HL-60 (cell line): ENCODE measurements at regions not wholly inside any gene's neighbourhood (a gene's known extent, or its start where the extent isn't known, plus 50 kb on each side); places are given as distances from the start of the nearest gene placed in this dataset.

Source experiments
- CTCF ChIP-seq: IDR thresholded peaks from one replicate; pipeline ENCODE4 v1.5.1; 2011; ENCODE audit warnings: low read length, control low read depth, inconsistent platforms; ENCODE audit not compliant: insufficient read depth
- GABPA ChIP-seq: IDR thresholded peaks from 2 replicates; pipeline ENCODE4 v1.6.1; 2012; ENCODE audit warnings: low read depth
- POLR2AphosphoS5 ChIP-seq: IDR thresholded peaks from 2 replicates; pipeline ENCODE4 v1.6.1; 2012; ENCODE audit warnings: low read depth
- REST ChIP-seq: IDR thresholded peaks from 2 replicates; pipeline ENCODE4 v1.6.1; 2012; ENCODE audit warnings: low read depth; ENCODE audit not compliant: insufficient replicate concordance
- SPI1 ChIP-seq: IDR thresholded peaks from 2 replicates; pipeline ENCODE4 v1.6.1; 2012; ENCODE audit warnings: low read depth, mild to moderate bottlenecking, borderline replicate concordance

GRCh38 chr2:3040066-3040428 lies 337.6 kb downstream of the EIPR1 start:
- no peak for TF ChIP-seq CTCF
- TF ChIP-seq POLR2AphosphoS5, result no peak
- no peak for TF ChIP-seq REST
- TF ChIP-seq GABPA, result no peak
- no peak for TF ChIP-seq SPI1
